ENCODE measurements at regions not wholly inside any gene's neighbourhood (a gene's known extent, or its start where the extent isn't known, plus 50 kb on each side); places are given as distances from the start of the nearest gene placed in this dataset.

GRCh38 chrX:124925681-124926080, 394.0 kb upstream of the TEX13C start:
- H3K79me2 ChIP-seq (ENCODE audit: insufficient read depth, low read length): no peaks in the 10 kb centered on the region
- no peak for DNase-seq (ENCODE audit: low read depth, low spot score)
- no peaks in the 10 kb centered on the region for H3K4me1 ChIP-seq (ENCODE audit: control insufficient read depth in 1 of 2, insufficient read depth in 2 of 2, low read length in 2 of 2)
- no peak overlapping the region for H2AFZ ChIP-seq (ENCODE audit: low read depth, low read length, poor library complexity, severe bottlenecking)
- no peak for ATAC-seq
- H4K20me1 ChIP-seq (ENCODE audit: insufficient read depth): no peaks in the 10 kb centered on the region
- no peak overlapping the region for H3K9ac ChIP-seq (ENCODE audit: low read length)
- CTCF ChIA-PET: no interaction called here
- no peak overlapping the region for H3K27ac ChIP-seq (ENCODE audit: low read depth, low read length)
- RAD21 ChIA-PET (ENCODE audit: low non-redundant PET in 1 of 2, low total read pairs in 2 of 2, uncharacterized antibody in 2 of 2, unreplicated experiment in 2 of 2): no interaction called here
- no peaks in the 10 kb centered on the region for H3K27me3 ChIP-seq (ENCODE audit: insufficient read depth, low read length)
- H3K36me3 ChIP-seq (ENCODE audit: control insufficient read depth in 1 of 2, insufficient read depth in 2 of 2, low read length in 2 of 2): no peaks in the 10 kb centered on the region
- TF ChIP-seq MAX (IDR thresholded peaks at IDR 0.05) (no peak), POLR2A (IDR thresholded peaks at IDR 0.05; ENCODE audit: borderline replicate concordance, extremely low read depth, insufficient read depth, insufficient read length) (no peak), JUND (IDR thresholded peaks at IDR 0.05) (no peak), ELF1 (IDR thresholded peaks at IDR 0.05; ENCODE audit: borderline replicate concordance, low read depth) (no peak), ATF3 (IDR thresholded peaks at IDR 0.05) (no peak), SIN3A (IDR thresholded peaks at IDR 0.05; ENCODE audit: low read depth) (no peak), EZH2phosphoT487 (IDR thresholded peaks at IDR 0.05; ENCODE audit: borderline replicate concordance) (no peak), CBX3 (IDR thresholded peaks at IDR 0.05; ENCODE audit: low read depth) (no peak), EZH2 (IDR thresholded peaks at IDR 0.05) (no peak), YY1 (IDR thresholded peaks at IDR 0.05; ENCODE audit: extremely low read depth, insufficient replicate concordance, low read depth, low read length) (no peak), FOSL1 (IDR thresholded peaks at IDR 0.05; ENCODE audit: low read depth) (no peak), CEBPB (IDR thresholded peaks at IDR 0.05; ENCODE audit: low read depth) (no peak), POLR2AphosphoS5 (IDR thresholded peaks at IDR 0.05; ENCODE audit: low read depth, low read length) (no peak), REST (IDR thresholded peaks at IDR 0.05; ENCODE audit: low read depth) (no peak), RAD21 (IDR thresholded peaks at IDR 0.05; ENCODE audit: low read depth) (no peak)
- TF ChIP-seq, protein P1, sequence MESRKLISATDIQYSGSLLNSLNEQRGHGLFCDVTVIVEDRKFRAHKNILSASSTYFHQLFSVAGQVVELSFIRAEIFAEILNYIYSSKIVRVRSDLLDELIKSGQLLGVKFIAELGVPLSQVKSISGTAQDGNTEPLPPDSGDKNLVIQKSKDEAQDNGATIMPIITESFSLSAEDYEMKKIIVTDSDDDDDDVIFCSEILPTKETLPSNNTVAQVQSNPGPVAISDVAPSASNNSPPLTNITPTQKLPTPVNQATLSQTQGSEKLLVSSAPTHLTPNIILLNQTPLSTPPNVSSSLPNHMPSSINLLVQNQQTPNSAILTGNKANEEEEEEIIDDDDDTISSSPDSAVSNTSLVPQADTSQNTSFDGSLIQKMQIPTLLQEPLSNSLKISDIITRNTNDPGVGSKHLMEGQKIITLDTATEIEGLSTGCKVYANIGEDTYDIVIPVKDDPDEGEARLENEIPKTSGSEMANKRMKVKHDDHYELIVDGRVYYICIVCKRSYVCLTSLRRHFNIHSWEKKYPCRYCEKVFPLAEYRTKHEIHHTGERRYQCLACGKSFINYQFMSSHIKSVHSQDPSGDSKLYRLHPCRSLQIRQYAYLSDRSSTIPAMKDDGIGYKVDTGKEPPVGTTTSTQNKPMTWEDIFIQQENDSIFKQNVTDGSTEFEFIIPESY (IDR thresholded peaks at IDR 0.05; ENCODE audit: extremely low read depth, insufficient replicate concordance, low read length): no peak
- BruUV-seq (replicated peaks): no TSS peak
- POLR2A ChIA-PET: no interaction called here
- no peak overlapping the region for H3K4me3 ChIP-seq (replicated peaks in 1 of 2; ENCODE audit: low read depth in 1 of 2, low read length in 2 of 2)
- H3K9me2 ChIP-seq (ENCODE audit: insufficient read depth): no peaks in the 10 kb centered on the region
- H3K4me2 ChIP-seq (ENCODE audit: low read length): no peak overlapping the region
- H3K9me3 ChIP-seq (ENCODE audit: control insufficient read depth in 1 of 2, insufficient read depth in 1 of 2, low read depth in 1 of 2, low read length in 2 of 2): no peaks in the 10 kb centered on the region
- intact Hi-C loops (cut with micrococcal nuclease): no loop called here

Measured in HCT116 (cell line).